Nephron (organoid): ENCODE measurements at regions not wholly inside any gene's neighbourhood (a gene's known extent, or its start where the extent isn't known, plus 50 kb on each side); places are given as distances from the start of the nearest gene placed in this dataset.

ENCODE experiments used
- H3K27ac Mint-ChIP-seq, 3 experiments: 2 replicates each; pipeline ENCODE4 v1.8.0; 2020; ENCODE audit warnings: mixed read lengths in 3 of 3, mild to moderate bottlenecking in 2 of 3, moderate library complexity in 1 of 3
- H3K27me3 Mint-ChIP-seq: 2 replicates; pipeline ENCODE4 v1.8.0; 2021; ENCODE audit warnings: low read depth, mild to moderate bottlenecking, moderate library complexity, mixed read lengths
- H3K36me3 Mint-ChIP-seq: 2 replicates; pipeline ENCODE4 v1.8.0; 2020; ENCODE audit warnings: low read depth, mixed read lengths
- H3K4me1 Mint-ChIP-seq: 2 replicates; pipeline ENCODE4 v1.8.0; 2020; ENCODE audit warnings: mixed read lengths
- H3K4me3 Mint-ChIP-seq, 3 experiments: 2 replicates each; pipeline ENCODE4 v1.8.0; 2020; ENCODE audit warnings: mild to moderate bottlenecking in 3 of 3, mixed read lengths in 3 of 3, moderate library complexity in 2 of 3
- H3K9me3 Mint-ChIP-seq: 2 replicates; pipeline ENCODE4 v1.8.0; 2020; ENCODE audit warnings: mixed read lengths
- CTCF ChIP-seq, 3 experiments: fragments of 200-600 bp; sonication (generic); IDR thresholded peaks; one replicate each; pipeline ENCODE4 v1.5.0; 2021; ENCODE audit warnings: antibody characterized with exemption in 3 of 3; ENCODE audit not compliant: unreplicated experiment in 3 of 3

- Mint-ChIP-seq H3K27ac (peak overlapping the region; percentile 10 to 37 (median 28)), H3K4me3 (peak overlapping the region in 2 of 3 experiments; percentile 13), H3K27me3 (peaks cover 2% of the 10 kb centered on the region), H3K9me3 (no peaks in the 10 kb centered on the region), H3K4me1 (no peaks in the 10 kb centered on the region), H3K36me3 (no peaks in the 10 kb centered on the region)
- TF ChIP-seq CTCF (IDR thresholded peaks at IDR 0.05; ENCODE audit: unreplicated experiment in 3 of 3): no peak
Measured at GRCh38 chr11:42802201-42802899, 509.4 kb upstream of the API5 start.

- H3K4me1 Mint-ChIP-seq: no peaks in the 10 kb centered on the region
- H3K36me3 Mint-ChIP-seq: no peaks in the 10 kb centered on the region
- H3K27ac Mint-ChIP-seq: no peak overlapping the region
- no peak for TF ChIP-seq CTCF (IDR thresholded peaks at IDR 0.05; ENCODE audit: unreplicated experiment in 3 of 3)
- no peaks in the 10 kb centered on the region for H3K9me3 Mint-ChIP-seq
- peaks cover 4% of the 10 kb centered on the region for H3K27me3 Mint-ChIP-seq
- H3K4me3 Mint-ChIP-seq: no peak overlapping the region
Measured at GRCh38 chr11:42806191-42806590, 505.6 kb upstream of the API5 start.

GRCh38 chr11:42812361-42812760, 499.4 kb upstream of the API5 start:
- H3K36me3 Mint-ChIP-seq: no peaks in the 10 kb centered on the region
- H3K4me3 Mint-ChIP-seq: no peak overlapping the region
- no peaks in the 10 kb centered on the region for H3K4me1 Mint-ChIP-seq
- no peak overlapping the region for H3K27ac Mint-ChIP-seq
- no peaks in the 10 kb centered on the region for H3K9me3 Mint-ChIP-seq
- TF ChIP-seq CTCF (IDR thresholded peaks at IDR 0.05; ENCODE audit: unreplicated experiment in 3 of 3): no peak
- H3K27me3 Mint-ChIP-seq: peaks cover 1% of the 10 kb centered on the region

- Mint-ChIP-seq H3K27me3 (no peaks in the 10 kb centered on the region), H3K4me1 (no peaks in the 10 kb centered on the region), H3K27ac (no peak overlapping the region), H3K4me3 (no peak overlapping the region), H3K36me3 (no peaks in the 10 kb centered on the region), H3K9me3 (no peaks in the 10 kb centered on the region)
- TF ChIP-seq CTCF (IDR thresholded peaks at IDR 0.05; ENCODE audit: unreplicated experiment in 3 of 3): no peak
Measured at GRCh38 chr11:42812960-42813359, 498.8 kb upstream of the API5 start.

GRCh38 chr11:42816471-42816870, 495.3 kb upstream of the API5 start:
- Mint-ChIP-seq H3K4me3 (no peak overlapping the region), H3K4me1 (no peaks in the 10 kb centered on the region), H3K36me3 (no peaks in the 10 kb centered on the region)

More at GRCh38 chr11:42816471-42816870, 495.3 kb upstream of the API5 start:
- no peak for TF ChIP-seq CTCF (IDR thresholded peaks at IDR 0.05; ENCODE audit: unreplicated experiment in 3 of 3)
- no peak overlapping the region for H3K27ac Mint-ChIP-seq
- H3K9me3 Mint-ChIP-seq: no peaks in the 10 kb centered on the region
- no peaks in the 10 kb centered on the region for H3K27me3 Mint-ChIP-seq
